DMS53 (cell line): ENCODE measurements at regions not wholly inside any gene's neighbourhood (a gene's known extent, or its start where the extent isn't known, plus 50 kb on each side); places are given as distances from the start of the nearest gene placed in this dataset.
"Not testable (repeated sequence)": the region's sequence is repeated elsewhere in the genome, so short reads cannot be mapped to it uniquely, and the experiment has no call there.

Source experiments
- DNase-seq: peaks from one replicate; lab custom pipeline; 2025; lab: John Stamatoyannopoulos, UW

DNA sequence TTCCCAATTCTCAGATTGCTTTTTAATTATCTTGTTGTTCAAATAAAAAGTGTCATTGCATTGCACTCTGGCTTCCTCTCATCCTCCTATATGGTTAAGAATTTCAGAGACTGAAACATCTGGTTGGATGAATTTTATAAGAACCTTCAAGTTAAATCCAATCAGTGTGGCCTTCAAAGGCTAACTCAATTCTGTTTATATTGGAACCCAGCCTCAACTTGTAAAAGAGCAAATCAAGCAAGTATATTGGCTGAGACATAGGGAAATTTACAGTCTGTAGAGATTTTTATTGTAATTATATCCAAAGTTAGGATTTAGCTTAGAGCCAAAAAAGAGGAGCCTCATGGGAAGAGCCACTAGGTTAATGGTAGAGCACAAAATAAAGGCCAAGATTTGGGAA lies 159.9 kb upstream of the FER start:
- DNase-seq, result no peak

DNA sequence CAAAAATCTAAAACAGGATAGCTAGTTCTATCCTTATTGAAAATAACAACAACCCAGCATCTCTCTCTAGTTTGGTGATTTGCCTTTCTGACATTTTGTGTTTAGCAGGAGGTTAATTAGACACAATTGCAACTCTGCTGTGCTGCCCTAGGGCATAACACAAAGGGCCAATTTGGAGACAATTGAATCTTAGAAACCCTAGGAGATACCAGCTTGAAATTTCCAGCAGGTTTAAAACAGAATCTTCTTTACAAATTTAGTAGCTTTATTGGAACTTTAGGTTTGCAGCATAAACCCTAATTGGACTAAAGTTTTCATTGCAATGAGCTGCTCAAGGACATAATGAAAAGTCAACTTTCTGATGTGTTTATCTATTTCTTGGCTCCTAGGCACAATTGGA lies 166.7 kb upstream of the FER start:
- no peak for DNase-seq

DNA sequence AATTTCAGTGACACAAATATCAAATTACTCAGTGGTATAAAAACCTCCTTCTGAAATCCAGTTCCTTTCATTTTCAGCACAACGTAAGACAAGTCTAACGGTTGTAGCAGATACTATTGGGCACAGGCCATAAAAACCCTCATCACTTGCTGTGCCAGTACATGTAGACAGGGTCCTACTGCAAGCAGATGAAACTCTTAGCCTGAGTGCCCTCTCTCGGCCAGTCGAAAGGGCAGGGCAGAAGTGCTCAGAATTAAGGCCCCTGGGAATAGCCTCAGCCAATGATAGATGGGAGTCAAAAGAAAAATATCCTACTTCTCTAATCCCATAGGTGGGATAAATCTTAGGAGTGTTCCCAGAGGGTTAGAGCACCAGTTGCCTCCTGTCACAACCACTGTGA lies 168.5 kb upstream of the FER start:
- DNase-seq, result no peak

DNA sequence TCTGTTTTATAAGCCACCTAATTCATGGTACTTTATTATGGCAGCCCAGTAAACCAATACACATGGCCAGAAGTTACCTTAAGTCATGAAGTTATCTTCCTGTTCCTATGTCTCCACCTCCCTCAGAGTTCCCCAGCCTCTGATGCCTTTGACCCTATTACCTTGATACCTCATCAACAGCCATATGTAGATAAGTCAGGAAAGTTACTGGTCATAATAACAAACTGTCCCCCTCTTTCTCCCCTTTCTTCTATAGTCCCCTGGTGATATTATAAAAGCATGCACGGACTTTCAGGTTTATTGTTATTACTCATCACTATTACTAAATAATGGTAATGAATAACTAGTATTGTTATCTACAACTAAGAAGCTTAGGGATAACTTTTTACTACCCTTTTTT lies 168.9 kb upstream of the FER start:
- DNase-seq, result no peak

DNA sequence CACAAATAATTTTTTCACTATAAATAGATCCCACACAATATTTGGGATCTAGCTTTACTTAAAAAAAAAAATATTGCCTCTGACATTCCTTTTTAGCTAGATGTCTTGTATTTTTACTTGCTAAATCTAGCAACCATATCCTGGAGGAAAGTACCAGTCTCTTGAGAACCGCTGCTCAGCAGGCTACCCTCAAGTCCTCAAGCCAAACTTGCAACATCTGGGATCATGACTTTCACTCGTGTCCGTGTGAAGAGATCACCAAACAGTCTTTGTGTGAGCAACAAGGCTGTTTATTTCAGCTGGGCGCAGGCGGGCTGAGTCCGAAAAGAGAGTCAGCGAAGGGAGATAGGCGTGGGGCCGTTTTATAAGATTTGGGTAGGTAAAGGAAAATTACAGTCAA lies 180.3 kb upstream of the FER start:
- DNase-seq, result no peak

DNA sequence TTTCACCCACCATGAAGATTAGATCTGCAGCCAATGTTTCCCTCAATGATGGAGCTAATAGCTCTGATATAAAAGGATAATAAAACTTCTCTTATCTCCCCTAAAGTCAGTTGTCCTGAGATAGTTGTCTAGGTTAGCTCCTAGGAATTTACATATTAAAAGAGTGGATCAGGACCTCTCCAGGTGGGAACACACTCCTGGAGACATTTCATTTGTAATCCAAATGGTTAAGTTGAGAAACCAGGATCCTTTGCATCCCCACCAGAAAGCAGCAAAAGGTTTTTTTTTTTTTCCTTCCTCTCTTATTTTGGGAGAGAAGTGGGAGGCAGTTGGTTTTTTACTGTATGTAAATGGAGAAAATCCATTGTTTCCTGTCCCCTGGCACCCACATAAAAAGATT lies 182.5 kb upstream of the FBXL17 start:
- no peak for DNase-seq

DNA sequence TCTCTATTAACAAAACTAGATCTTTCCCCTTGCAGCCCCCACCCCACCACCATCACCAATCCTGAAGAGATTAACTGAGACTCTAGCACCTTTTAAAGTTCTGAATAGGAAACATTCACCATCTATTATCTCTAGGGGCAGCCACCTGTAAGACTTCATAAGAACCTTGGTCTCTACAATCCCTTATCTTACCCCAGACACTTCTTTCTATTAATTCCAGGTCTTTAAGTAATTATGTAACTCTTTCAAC lies 180.2 kb upstream of the FBXL17 start:
- no peak for DNase-seq

DNA sequence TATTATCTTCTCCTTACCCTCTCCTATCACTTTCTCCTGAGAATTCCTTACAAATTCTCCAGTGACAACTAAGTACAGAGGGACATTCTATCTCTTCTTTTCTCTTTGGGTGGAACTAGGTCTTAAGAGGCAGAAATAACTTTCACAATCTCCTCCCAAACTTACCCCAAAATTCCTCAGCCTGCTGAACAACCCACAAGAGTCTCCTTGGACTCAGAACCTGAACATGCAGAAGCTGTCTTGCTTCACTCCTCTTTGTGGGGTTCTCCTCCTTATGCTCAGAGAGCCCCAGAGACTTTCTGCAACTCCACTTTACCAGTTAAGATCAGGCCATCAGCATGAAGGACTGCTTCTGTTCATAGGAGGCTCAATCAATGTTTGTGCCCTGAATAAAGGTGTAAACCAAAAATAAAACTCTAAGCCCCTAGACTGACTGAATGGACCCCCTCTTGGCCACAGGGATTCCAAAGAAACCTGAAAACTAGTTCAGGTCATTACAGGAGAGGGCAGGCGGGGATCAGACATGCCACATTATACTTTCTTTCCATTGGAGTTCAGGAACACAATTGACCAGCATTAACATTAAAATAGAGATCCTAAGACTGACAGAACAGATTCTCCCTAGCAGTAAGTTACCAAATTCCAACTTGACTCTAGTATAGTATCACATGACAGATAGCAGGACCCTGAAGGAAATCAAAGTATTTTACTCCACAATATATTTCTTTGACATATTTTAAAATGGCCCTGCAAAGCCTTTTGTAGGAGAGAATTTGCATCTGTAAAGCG lies 179.7 kb upstream of the FBXL17 start:
- no peak for DNase-seq

DNA sequence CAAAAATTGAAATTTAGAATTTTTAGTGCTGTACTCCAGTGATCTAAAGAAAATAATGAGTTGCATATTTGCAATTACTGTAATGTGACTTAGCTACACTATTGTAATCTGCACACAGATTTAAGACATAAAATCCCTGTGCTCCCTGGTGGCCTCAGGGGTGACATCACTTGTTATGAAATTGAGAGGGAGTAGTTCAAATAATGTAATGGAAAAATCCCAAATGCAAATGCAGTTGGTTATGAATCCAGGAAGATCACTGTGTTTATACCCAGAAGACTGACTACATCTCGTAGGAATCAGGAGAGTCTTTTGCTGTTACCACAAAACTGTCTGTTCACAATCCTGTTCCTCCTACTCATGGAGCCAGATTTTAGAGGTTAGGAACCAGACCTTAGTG lies 178.7 kb upstream of the FBXL17 start:
- no peak for DNase-seq

DNA sequence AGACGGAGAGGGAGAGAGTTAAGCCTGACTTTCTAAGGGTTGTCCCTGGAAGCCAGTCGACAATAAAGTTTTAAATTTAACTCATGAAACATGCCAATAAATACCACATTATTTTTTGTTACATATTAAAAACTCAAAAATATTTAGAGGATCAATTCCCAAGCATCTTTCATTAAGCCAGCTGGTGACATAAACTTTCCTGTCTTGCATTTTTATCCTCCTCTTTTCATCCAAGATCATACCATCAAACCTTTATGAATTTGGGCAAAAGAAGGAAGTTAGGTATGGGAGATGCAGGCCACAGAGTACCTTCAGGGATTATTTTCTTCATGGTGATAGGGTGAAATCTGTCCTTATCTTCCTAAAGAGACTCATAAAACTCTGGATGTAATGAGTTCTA lies 178.3 kb upstream of the FBXL17 start:
- DNase-seq, result no peak

DNA sequence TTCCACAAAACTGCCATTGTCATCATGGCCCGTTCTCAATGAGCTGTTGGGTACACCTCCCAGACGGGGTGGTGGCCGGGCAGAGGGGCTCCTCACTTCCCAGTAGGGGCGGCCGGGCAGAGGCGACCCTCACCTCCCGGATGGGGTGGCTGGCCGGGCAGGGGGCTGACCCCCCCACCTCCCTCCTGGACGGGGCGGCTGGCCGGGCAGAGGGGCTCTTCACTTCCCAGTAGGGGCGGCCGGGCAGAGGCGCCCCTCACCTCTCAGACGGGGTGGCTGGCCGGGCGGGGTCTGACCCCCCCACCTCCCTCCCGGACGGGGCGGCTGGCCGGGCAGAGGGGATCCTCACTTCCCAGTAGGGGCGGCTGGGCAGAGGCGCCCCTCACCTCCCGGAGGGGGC lies 176.9 kb upstream of the FBXL17 start:
- DNase-seq, result not testable (repeated sequence)

DNA sequence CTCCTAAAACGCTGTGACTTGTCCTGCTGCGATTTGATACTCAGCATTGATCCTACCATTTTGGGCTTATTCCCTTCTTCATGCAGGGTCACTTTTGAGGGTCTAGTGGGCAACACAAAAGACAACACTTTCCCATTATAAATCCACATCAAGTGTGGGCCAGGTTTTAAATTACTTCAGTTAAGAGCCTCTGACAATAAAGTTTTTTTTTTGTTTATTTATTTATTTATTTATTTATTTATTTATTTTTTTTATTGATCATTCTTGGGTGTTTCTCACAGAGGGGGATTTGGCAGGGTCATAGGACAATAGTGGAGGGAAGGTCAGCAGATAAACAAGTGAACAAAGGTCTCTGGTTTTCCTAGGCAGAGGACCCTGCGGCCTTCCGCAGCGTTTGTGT lies 176.2 kb upstream of the FBXL17 start:
- DNase-seq, result not testable (repeated sequence)

DNA sequence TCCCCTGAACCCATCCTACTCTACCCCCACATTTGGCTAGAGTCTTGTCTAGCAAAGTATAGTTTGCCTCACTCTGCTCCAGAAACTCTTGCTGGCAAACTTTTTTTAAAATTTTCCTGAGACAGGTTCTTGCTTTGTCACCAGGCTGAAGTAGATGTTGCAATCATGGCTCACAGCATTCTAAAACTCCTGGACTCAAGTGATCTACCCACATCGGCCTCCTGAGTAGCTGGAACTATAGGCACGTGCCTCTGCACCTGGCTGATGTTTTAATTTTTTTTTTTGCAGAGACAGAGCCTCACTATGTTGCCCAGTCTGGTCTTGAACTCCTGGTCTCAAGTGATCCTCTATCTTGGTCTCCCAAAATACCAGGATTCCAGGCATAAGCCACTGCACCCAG lies 175.8 kb upstream of the FBXL17 start:
- DNase-seq, result no peak

DNA sequence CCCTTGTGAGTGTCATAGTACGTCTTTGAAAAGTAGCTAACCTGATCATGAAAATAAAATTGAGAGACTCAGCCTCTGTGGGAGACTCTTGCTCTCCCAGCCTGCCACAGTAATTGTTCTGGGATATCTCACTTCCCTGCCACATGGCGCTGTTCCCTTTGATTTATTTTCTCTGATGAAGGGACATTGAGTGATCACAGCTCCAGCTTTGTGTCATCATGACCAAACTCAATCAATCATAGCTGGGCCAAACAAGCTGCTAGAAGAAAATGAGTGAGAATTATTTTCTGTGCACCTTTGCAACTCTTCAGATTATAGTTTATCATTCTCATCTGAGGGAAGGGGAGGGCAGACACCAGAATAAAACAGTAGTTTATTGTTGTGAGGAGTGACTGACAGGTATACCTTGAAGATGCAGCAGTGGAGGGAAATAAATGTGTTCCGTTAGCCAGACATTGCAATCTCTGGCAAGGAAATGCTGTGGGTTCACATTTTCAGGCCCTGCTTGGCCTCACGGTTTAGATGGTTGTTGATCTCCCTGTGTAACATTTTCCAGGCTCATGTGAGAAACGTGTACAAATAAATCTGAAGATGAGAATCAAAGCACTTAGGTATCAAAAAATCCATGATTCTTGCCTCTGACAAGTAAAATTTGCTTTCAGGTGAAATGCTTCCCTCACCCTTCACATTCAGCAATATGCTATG lies 174.7 kb upstream of the FBXL17 start:
- no peak for DNase-seq

DNA sequence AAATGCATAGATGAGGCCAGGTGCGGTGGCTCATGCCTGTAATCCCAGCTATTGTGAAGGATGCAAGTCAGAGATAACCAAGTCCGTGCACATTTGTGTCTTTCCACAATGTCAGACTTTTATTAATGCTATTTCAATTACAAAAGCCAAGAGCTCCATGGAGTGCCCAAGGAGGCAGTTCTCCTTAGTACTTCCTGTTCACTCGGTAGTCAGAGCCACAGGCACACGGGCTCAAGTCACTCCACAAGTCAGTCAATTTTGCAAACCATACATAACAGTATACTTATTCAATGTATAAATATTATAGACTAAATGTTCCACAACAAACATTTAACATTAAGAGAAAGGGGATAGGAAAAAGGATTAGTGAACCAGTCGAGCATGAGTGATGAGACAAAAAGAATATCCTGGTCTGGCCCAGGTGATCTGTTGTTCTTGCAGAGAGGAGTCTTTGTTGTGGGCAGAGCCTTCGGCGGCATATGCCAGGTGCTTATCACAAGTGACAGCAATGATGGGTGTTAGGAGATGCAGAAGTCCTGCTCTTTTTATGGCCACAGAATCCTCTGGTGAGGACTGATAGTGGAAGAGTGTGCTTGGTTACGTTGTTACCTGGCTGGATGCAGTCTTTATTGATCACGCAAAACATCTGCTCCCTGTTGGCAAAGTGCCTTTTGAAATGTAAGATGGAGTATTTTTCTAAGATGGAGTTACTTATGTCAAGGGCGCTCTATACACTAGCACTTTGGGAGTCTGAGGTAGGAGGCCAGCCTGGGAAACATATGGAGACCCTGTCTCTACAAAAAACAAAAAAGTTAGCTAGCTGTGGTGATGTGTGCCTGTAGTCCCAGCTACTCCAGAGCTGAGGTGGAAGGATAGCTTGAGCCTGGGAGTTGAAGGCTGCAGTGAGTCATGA lies 167.0 kb upstream of the FBXL17 start:
- DNase-seq, result no peak

DNA sequence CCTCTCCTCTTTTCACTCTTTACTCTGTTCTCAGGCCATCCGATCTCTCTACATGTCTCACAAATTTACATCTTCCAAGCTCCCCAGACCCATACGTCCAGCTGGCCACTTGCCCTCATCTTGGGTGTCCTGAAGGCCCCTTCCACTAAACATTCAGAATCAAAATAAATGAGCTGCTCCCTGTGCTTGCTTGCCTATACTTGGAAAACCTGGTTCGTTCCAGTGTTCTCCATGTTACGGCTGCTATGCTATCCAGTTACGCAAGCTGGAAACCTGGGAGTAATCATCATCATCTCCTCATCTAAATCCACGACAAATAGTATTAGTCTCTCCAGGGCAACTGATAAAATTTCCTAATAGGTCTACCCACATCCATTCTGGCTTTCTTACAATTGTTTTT lies 165.0 kb upstream of the FBXL17 start:
- no peak for DNase-seq

DNA sequence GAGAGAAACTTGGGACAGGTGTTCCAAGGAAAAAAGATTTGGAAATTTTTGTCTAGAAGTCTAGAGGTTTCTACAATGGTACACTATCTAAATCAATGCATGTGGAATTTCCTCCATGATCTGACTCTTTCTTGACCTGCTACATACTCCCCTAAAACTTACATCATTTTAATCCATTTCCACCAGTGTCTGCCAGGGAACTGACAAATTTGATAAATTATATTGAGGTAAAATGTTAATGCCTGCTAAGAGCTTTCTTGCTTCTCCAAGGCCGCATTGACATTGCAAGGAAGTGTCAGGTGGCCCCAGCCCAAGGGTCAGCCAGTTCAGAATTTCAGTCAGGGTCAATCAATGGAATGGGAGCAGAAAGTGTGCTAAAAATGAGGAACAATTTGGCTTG lies 163.4 kb upstream of the FBXL17 start:
- no peak for DNase-seq

DNA sequence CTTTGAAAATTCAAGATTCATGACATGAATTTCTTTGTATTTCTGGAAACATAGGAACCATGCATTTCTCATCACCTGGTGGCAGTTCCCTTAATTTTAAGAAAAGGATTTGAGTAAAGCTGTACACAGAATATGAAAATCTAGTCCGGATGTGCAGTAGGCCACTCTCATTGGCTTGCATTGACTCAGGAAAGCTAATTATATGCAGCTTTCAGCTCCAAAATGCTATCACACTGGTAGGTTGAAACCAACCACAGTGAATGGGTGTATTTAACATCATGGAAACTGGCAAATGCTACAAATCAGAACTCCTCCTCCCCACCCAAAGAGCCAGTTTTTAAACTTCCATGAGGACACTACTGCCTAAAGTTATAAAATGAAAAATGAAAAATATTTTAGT lies 161.6 kb upstream of the FBXL17 start:
- DNase-seq, result no peak

DNA sequence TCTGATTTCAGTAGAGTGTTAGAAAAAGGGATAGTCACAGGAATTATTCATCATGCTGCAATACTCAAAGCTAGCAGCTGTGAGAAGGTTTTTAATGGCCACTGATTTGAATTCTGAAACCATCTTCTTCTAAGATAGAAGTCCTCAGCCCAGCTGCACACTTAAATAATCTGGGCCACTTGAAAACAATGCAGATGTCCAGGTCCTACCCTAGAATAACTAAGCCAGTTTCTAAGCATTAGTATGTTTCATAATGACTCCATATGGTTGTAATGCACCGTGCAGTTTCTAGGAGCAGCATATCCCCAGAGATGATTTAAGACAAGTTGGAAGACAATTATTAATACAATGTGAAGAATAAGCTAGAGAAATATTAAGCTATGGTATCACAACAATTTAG lies 159.9 kb upstream of the FBXL17 start:
- no peak for DNase-seq

DNA sequence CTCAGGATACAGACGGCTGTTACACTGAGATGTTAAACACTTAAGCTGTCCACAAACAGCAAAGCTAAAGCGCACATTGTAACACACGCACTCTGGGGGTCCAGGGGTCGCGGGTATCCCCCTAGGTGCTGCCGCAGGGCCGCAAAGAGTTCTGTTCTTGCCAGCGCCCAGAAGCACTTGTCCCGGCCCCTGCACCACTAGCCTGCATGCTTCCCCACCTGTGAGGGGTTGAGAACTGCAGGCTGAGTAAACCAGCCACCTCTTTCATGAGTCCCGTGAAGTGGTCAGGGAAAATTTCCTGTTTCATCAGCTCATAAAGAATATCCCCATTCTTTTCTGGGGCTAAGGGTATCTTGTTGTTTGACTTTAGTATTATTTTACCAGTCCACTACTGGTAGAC lies 154.4 kb upstream of the FBXL17 start:
- no peak for DNase-seq

DNA sequence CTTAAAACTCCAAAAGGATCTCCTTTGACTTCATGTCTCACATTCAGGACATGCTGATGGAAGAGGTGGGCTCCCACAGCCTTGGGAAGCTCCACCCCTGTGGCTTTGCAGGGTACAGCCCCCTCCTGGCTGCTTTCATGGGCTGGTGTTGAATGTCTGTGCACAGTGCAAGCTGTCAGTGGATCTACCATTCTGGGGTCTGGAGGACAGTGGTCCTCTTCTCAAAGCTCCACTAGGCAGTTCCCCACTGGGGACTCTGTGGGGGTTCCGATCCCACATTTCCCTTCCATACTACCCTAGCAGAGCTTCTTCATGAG lies 150.2 kb upstream of the FBXL17 start:
- not testable (repeated sequence) for DNase-seq

DNA sequence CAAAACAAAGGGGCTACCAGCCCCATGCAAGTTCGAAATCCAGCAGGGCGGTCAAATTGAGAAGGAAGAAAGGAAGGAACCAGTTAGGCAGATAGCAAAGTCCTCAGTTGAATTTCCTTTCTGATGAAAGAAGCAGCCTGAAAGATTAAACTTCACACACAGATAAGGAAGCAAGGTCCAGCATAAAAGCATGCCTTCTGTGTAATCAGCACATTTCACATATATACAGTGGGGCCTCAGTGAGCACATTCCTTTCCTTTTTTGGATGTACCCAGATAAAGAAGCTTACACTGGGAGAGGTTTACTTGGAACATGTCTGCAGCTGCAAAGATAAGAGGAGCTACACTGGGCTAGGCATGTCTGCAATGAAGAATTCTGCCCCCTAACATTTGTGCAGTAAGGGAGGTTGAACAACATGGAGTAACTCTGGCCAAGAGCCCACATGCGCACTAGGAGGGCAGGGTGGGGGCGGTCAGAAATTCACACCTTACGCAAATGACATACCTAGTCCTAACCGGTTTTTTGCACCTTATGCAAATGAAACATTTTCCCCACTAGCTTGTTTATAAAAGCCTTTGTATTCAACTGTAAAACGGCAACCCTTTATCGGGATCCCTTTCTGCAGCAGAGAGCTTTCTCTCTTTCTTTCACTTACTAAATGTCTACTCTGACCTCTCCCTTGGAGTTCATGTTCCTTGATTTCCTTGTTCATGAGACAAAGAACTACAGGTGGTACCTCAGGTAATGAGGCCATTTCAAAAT lies 149.7 kb upstream of the FBXL17 start:
- DNase-seq, result no peak

DNA sequence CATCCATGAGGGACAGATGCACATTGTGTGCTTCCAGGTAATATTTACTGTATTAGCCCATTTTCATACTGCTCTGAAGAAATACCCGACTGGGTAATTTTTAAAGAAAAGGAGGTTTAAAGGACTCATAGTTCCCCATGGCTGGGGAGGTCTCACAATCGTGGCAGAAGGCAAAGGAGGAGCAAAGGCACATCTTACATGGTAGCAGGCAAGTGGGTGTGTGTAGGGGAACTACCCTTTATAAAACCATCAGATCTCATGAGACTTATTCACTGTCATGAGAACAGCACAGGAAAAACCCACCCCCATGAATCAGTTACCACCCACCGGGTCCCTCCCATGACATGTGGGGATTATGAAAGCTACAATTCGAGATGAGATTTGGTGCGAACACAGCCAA lies 148.8 kb upstream of the FBXL17 start:
- DNase-seq, result no peak
